WTC11 (cell line): ENCODE measurements at regions not wholly inside any gene's neighbourhood (a gene's known extent, or its start where the extent isn't known, plus 50 kb on each side); places are given as distances from the start of the nearest gene placed in this dataset.

Experiments used
- CREB1 ChIP-seq: sonication (generic); formaldehyde crosslinking; IDR thresholded peaks from 2 replicates; pipeline ENCODE4 v1.8.0; 2023; ENCODE audit warnings: mild to moderate bottlenecking, missing genetic modification reagents
- TF ChIP-seq, protein P1 (sequence below): fragments of 200-600 bp; IDR thresholded peaks from 2 replicates; pipeline ENCODE4 v1.8.0; 2022; ENCODE audit warnings: antibody characterized with exemption
- TF ChIP-seq, protein P2 (sequence below): sonication (generic); formaldehyde crosslinking; IDR thresholded peaks from 2 replicates; pipeline ENCODE4 v1.8.0; 2022; ENCODE audit warnings: mild to moderate bottlenecking, missing genetic modification reagents
- TF ChIP-seq, protein P3 (sequence below): sonication (generic); formaldehyde crosslinking; IDR thresholded peaks from 2 replicates; pipeline ENCODE4 v1.8.0; 2022; ENCODE audit warnings: missing genetic modification reagents

DNA sequence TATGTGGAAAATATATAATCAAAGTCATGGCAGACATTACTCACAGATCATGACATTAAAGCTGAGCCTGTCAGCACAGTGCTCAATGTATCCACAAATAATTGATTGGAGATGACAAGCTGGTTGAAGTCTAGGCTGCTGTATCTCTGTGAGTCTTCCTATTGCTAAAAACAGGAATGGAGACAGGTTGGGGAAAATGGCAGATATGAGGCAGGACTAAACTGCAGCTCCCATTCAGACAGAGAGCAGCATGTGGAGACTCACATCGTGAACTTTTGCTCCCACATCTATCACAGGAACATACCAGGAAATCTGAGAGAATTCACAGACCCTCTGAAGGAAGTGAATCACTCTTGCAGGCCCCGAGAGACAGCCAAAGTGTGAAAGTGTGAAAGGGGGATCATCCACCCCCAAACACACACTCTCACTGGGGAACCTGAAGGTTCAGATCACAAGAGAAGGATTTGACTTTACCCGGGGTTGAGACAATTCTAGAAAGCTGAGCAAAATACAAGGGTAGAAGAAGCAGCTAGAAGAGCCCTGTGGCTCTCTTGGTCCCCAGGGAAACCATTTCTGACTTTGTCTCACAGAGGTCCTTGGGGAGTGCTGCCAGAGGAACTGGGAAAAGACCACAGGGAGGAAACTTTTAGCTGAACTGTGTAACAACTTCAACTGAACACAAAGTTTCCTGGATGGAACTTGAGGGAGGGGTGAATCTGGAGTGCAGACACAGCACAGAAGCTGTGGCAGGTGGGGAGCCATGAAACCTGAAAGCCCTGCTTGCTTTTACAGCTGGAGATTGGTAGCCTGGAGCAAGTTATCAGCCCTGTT, 173.4 kb downstream of the S1PR1 start:
- TF ChIP-seq, protein P1, sequence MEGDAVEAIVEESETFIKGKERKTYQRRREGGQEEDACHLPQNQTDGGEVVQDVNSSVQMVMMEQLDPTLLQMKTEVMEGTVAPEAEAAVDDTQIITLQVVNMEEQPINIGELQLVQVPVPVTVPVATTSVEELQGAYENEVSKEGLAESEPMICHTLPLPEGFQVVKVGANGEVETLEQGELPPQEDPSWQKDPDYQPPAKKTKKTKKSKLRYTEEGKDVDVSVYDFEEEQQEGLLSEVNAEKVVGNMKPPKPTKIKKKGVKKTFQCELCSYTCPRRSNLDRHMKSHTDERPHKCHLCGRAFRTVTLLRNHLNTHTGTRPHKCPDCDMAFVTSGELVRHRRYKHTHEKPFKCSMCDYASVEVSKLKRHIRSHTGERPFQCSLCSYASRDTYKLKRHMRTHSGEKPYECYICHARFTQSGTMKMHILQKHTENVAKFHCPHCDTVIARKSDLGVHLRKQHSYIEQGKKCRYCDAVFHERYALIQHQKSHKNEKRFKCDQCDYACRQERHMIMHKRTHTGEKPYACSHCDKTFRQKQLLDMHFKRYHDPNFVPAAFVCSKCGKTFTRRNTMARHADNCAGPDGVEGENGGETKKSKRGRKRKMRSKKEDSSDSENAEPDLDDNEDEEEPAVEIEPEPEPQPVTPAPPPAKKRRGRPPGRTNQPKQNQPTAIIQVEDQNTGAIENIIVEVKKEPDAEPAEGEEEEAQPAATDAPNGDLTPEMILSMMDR: no peak
- TF ChIP-seq, protein P2, sequence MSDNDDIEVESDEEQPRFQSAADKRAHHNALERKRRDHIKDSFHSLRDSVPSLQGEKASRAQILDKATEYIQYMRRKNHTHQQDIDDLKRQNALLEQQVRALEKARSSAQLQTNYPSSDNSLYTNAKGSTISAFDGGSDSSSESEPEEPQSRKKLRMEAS (CRISPR knock-in tag): no peak
- TF ChIP-seq, protein P3, sequence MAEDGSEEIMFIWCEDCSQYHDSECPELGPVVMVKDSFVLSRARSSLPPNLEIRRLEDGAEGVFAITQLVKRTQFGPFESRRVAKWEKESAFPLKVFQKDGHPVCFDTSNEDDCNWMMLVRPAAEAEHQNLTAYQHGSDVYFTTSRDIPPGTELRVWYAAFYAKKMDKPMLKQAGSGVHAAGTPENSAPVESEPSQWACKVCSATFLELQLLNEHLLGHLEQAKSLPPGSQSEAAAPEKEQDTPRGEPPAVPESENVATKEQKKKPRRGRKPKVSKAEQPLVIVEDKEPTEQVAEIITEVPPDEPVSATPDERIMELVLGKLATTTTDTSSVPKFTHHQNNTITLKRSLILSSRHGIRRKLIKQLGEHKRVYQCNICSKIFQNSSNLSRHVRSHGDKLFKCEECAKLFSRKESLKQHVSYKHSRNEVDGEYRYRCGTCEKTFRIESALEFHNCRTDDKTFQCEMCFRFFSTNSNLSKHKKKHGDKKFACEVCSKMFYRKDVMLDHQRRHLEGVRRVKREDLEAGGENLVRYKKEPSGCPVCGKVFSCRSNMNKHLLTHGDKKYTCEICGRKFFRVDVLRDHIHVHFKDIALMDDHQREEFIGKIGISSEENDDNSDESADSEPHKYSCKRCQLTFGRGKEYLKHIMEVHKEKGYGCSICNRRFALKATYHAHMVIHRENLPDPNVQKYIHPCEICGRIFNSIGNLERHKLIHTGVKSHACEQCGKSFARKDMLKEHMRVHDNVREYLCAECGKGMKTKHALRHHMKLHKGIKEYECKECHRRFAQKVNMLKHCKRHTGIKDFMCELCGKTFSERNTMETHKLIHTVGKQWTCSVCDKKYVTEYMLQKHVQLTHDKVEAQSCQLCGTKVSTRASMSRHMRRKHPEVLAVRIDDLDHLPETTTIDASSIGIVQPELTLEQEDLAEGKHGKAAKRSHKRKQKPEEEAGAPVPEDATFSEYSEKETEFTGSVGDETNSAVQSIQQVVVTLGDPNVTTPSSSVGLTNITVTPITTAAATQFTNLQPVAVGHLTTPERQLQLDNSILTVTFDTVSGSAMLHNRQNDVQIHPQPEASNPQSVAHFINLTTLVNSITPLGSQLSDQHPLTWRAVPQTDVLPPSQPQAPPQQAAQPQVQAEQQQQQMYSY (CRISPR knock-in tag): no peak
- TF ChIP-seq CREB1 (CRISPR knock-in tag): no peak
